K562 (cell line): ENCODE measurements at regions not wholly inside any gene's neighbourhood (a gene's known extent, or its start where the extent isn't known, plus 50 kb on each side); places are given as distances from the start of the nearest gene placed in this dataset.

Experiments used
- ATAC-seq: fragments of 200-7000 bp; cut with Tn5 transposase; 3 replicates; pipeline ENCODE4 v1.9.1; 2020; ENCODE audit warnings: moderate library complexity
- BruUV-seq: library from RNA; stranded (reverse); fragments of 400-500 nt; replicated peaks from 2 replicates; lab custom pipeline; 2021; lab: Mats Ljungman, UMichigan
- CTCF ChIA-PET: fragments of 300-600 bp; formaldehyde crosslinking; extraction: SDS; loops from one replicate; lab custom pipeline; 2021; ENCODE audit warnings: low intra/inter-chr PET ratio; lab: Yijun Ruan, JAX
- POLR2A ChIA-PET: fragments of 300-600, 350-650 bp; sonication (Branson Sonifier 250); formaldehyde crosslinking; extraction: SDS; loops from one replicate; lab custom pipeline; 2021; ENCODE audit warnings: antibody characterized with exemption, inconsistent platforms; lab: Yijun Ruan, JAX
- DNase-seq, 4 experiments: peaks; one replicate each; pipeline versions ENCODE4 v3.0.0 to v3.0.0-alpha.2; 2011 to 2018; ENCODE audit warnings: low spot score in 3 of 4, mixed read lengths in 3 of 4; ENCODE audit errors: extremely low read depth in 1 of 4
- FAIRE-seq: peaks from 2 replicates; lab custom pipeline; 2011; peaks lifted over from hg19 to GRCh38; lab: Jason Lieb, UNC
- H2AFZ ChIP-seq: 2 replicates; pipeline ENCODE4 v1.6.0; 2011; ENCODE audit warnings: low read depth, low read length, control low read depth, inconsistent platforms
- H3K27ac ChIP-seq: fragments of 200-600 bp; 3 replicates; pipeline ENCODE4 v1.8.0; 2011; ENCODE audit warnings: low read depth, mild to moderate bottlenecking, control low read depth, inconsistent platforms, low read length, moderate library complexity, mixed read lengths; ENCODE audit errors: extremely low read depth
- H3K27me3 ChIP-seq, 2 experiments: fragments of 300-600 bp in 1 of 2; 2 replicates in 1 of 2; 3 replicates in 1 of 2; pipeline versions ENCODE4 v1.6.0 to v1.8.0; 2011; ENCODE audit warnings: inconsistent platforms in 2 of 2, low read length in 2 of 2, mild to moderate bottlenecking in 1 of 2, mixed read lengths in 1 of 2, moderate library complexity in 1 of 2; ENCODE audit not compliant: control insufficient read depth in 2 of 2, insufficient read depth in 2 of 2
- H3K36me3 ChIP-seq: fragments of 300-600 bp; 3 replicates; pipeline ENCODE4 v1.8.0; 2011; ENCODE audit warnings: mild to moderate bottlenecking, low read length, inconsistent platforms; ENCODE audit not compliant: control insufficient read depth, insufficient read depth
- H3K4me1 ChIP-seq, 2 experiments: fragments of 200-600 bp in 1 of 2; replicated peaks in 1 of 2; 2 replicates in 1 of 2; 3 replicates in 1 of 2; pipeline versions ENCODE4 v1.5.1 to v1.8.0; 2011; ENCODE audit warnings: inconsistent platforms in 2 of 2, low read length in 2 of 2, mild to moderate bottlenecking in 1 of 2, mixed read lengths in 1 of 2, moderate library complexity in 1 of 2; ENCODE audit not compliant: control insufficient read depth in 2 of 2, insufficient read depth in 2 of 2
- H3K4me2 ChIP-seq: 2 replicates; pipeline ENCODE4 v1.6.1; 2011; ENCODE audit warnings: low read length, control low read depth, inconsistent platforms, mixed read lengths; ENCODE audit not compliant: insufficient read depth
- H3K4me3 ChIP-seq: fragments of 200-600 bp; sonication (generic), shearing (Covaris generic); 2 replicates; pipeline ENCODE4 v1.5.1; 2016; ENCODE audit warnings: control low read depth, inconsistent platforms
- H3K79me2 ChIP-seq: fragments of 200-600 bp; 3 replicates; pipeline ENCODE4 v1.8.0; 2011; ENCODE audit warnings: low read length, inconsistent platforms; ENCODE audit not compliant: control insufficient read depth, insufficient read depth
- H3K9ac ChIP-seq, 2 experiments: 2 replicates each; pipeline versions ENCODE4 v1.6.0 to v1.6.1; 2011; ENCODE audit warnings: low read depth in 2 of 2, low read length in 2 of 2, control low read depth in 1 of 2, inconsistent platforms in 1 of 2, mild to moderate bottlenecking in 1 of 2, mixed read lengths in 1 of 2; ENCODE audit not compliant: insufficient read depth in 1 of 2
- H3K9me1 ChIP-seq: one replicate; pipeline ENCODE4 v1.6.0; 2011; ENCODE audit warnings: inconsistent platforms, mild to moderate bottlenecking, low read length, moderate library complexity; ENCODE audit not compliant: control insufficient read depth, insufficient read depth
- H3K9me3 ChIP-seq: replicated peaks from 2 replicates; pipeline ENCODE4 v1.5.1; 2011; ENCODE audit warnings: low read depth, low read length, inconsistent platforms; ENCODE audit not compliant: control insufficient read depth, insufficient read depth
- H4K20me1 ChIP-seq: replicated peaks from 2 replicates; pipeline ENCODE4 v1.6.1; 2011; ENCODE audit warnings: low read length, inconsistent platforms, mixed read lengths; ENCODE audit not compliant: control insufficient read depth, insufficient read depth
- CBFA2T2 ChIP-seq: fragments of 450-650 bp; conservative IDR thresholded peaks from 2 replicates; pipeline ENCODE4 v1.6.1; 2017; ENCODE audit warnings: mild to moderate bottlenecking
- CHD2 ChIP-seq: IDR thresholded peaks from 2 replicates; pipeline ENCODE4 v1.6.1; 2011; ENCODE audit warnings: low read depth, low read length
- ETS2 ChIP-seq: IDR thresholded peaks from 2 replicates; pipeline ENCODE4 v1.6.1; 2016; ENCODE audit warnings: borderline replicate concordance, missing genetic modification characterization, mild to moderate bottlenecking, moderate library complexity, missing compliant biosample characterization; ENCODE audit not compliant: poor library complexity, severe bottlenecking
- GATAD2B ChIP-seq: fragments of 450-650 bp; IDR thresholded peaks from 2 replicates; pipeline ENCODE4 v1.6.1; 2017; ENCODE audit warnings: mild to moderate bottlenecking, borderline replicate concordance
- GTF2E2 ChIP-seq: fragments of 200-800 bp; sonication (Bioruptor generic); IDR thresholded peaks from 2 replicates; pipeline ENCODE4 v1.6.1; 2016; ENCODE audit warnings: missing genetic modification characterization, missing compliant biosample characterization
- MLX ChIP-seq, 2 experiments: fragments of 450-650 bp in 1 of 2; sonication (generic) in 1 of 2; formaldehyde crosslinking; conservative IDR thresholded peaks; 2 replicates each; pipeline versions ENCODE4 v1.4.0 to v1.8.1; 2020 to 2022; ENCODE audit warnings: mild to moderate bottlenecking in 1 of 2, missing genetic modification reagents in 1 of 2
- MTF1 ChIP-seq: fragments of 250-450 bp; sonication (Bioruptor Pico); IDR thresholded peaks from 2 replicates; pipeline ENCODE4 v1.9.0; 2021; ENCODE audit warnings: moderate library complexity, mild to moderate bottlenecking, inconsistent platforms, borderline replicate concordance
- POLR2AphosphoS5 ChIP-seq: IDR thresholded peaks from 2 replicates; pipeline ENCODE4 v1.6.1; 2011; ENCODE audit warnings: mild to moderate bottlenecking, low read depth, low read length, moderate library complexity; ENCODE audit not compliant: control insufficient read depth, insufficient read depth
- PPARD ChIP-seq: fragments of 250-450 bp; sonication (Bioruptor Pico); IDR thresholded peaks from 2 replicates; pipeline ENCODE4 v1.8.0; 2022; ENCODE audit warnings: inconsistent platforms, mild to moderate bottlenecking, moderate library complexity
- TOE1 ChIP-seq, 2 experiments: fragments of 450-650 bp in 1 of 2; sonication (generic) in 1 of 2; formaldehyde crosslinking in 1 of 2; IDR thresholded peaks; 2 replicates each; pipeline versions ENCODE4 v1.7.1 to v1.8.0; 2016 to 2022; ENCODE audit warnings: borderline replicate concordance in 2 of 2, mild to moderate bottlenecking in 2 of 2, antibody characterized with exemption in 1 of 2, inconsistent platforms in 1 of 2, low read depth in 1 of 2, missing genetic modification reagents in 1 of 2, moderate library complexity in 1 of 2
- ZBTB11 ChIP-seq, 3 experiments: fragments of 200-800 bp in 1 of 3; fragments of 250-450 bp in 1 of 3; fragments of 450-650 bp in 1 of 3; sonication (Bioruptor Pico) in 1 of 3; sonication (Bioruptor generic) in 1 of 3; formaldehyde crosslinking in 1 of 3; IDR thresholded peaks; 2 replicates each; pipeline versions ENCODE4 v1.6.1 to v1.8.0; 2016 to 2022; ENCODE audit warnings: mild to moderate bottlenecking in 2 of 3, missing genetic modification characterization in 2 of 3, missing compliant biosample characterization in 1 of 3, moderate library complexity in 1 of 3
- ZNF398 ChIP-seq: fragments of 250-450 bp; sonication (Bioruptor Pico); IDR thresholded peaks from 2 replicates; pipeline ENCODE4 v1.8.0; 2021; ENCODE audit warnings: moderate library complexity, mild to moderate bottlenecking, inconsistent platforms
- WGBS: fragments of 100-300 bp; shearing (Covaris generic); methylation state at CpG from one replicate; pipeline ENCODE4 v1.1.6; 2016; ENCODE audit warnings: low coverage, mixed read lengths; ENCODE audit not compliant: insufficient coverage; ENCODE audit errors: missing lambda C conversion rate; 5-methylcytosine and 5-hydroxymethylcytosine counted together
- in situ Hi-C: fragments of 300-500 bp; cut with MboI; formaldehyde crosslinking; loops from 4 replicates; pipeline ENCODE4 v1.15.0; 2018; ENCODE audit warnings: inconsistent platforms, mixed read lengths
- intact Hi-C: fragments of 100-400 bp; cut with micrococcal nuclease; formaldehyde crosslinking; loops from 2 replicates; pipeline ENCODE4 v1.14.2; 2022

GRCh38 chr11:80617156-80617555 is 1176.3 kb upstream of the TENM4 start:
- no peak for FAIRE-seq
- Histone ChIP-seq H3K4me3 (no peak overlapping the region), H3K9ac (no peak overlapping the region), H2AFZ (no peak overlapping the region), H3K27ac (no peak overlapping the region)
- no peak for ATAC-seq
- POLR2A ChIA-PET = no interaction called here
- 0% methylated on average over 1 of the region's 1 CpG for WGBS
- TF ChIP-seq CBFA2T2 (no peak), ZBTB11 (CRISPR knock-in tag; IDR thresholded peaks at IDR 0.05) (no peak), CHD2 (no peak), MTF1 (CRISPR knock-in tag) (no peak), GATAD2B (no peak), POLR2AphosphoS5 (no peak), MLX (CRISPR knock-in tag; conservative IDR thresholded peaks at IDR 0.05) (no peak), TOE1 (IDR thresholded peaks at IDR 0.05; ENCODE audit: borderline replicate concordance) (no peak), TOE1 (CRISPR knock-in tag; IDR thresholded peaks at IDR 0.05; ENCODE audit: borderline replicate concordance, low read depth) (no peak), ETS2 (tag) (no peak), PPARD (CRISPR knock-in tag) (no peak), ZNF398 (CRISPR knock-in tag) (no peak), GTF2E2 (tag) (no peak)
- TF ChIP-seq, all 486 proteins: peak for 0
- H3K4me2 ChIP-seq = no peak overlapping the region
- CTCF ChIA-PET = no interaction called here
- no peaks in the 10 kb centered on the region for H3K79me2 ChIP-seq
- no peaks in the 10 kb centered on the region for H3K9me3 ChIP-seq
- DNase-seq = no peak
- no peaks in the 10 kb centered on the region for H3K36me3 ChIP-seq
- in situ Hi-C loops (no loop called here), intact Hi-C loops (no loop called here)
- H3K9me1 ChIP-seq = no peaks in the 10 kb centered on the region
- no peaks in the 10 kb centered on the region for H4K20me1 ChIP-seq
- no peaks in the 10 kb centered on the region for H3K4me1 ChIP-seq
- no peaks in the 10 kb centered on the region for H3K27me3 ChIP-seq
- BruUV-seq = no TSS peak
